Stimulated activated CD8-positive, alpha-beta memory T cell treated with anti-CD3 and anti-CD28 coated beads, Interleukin-15, amount 100 ng/mL, for 48 hours (primary cell): ENCODE measurements at regions not wholly inside any gene's neighbourhood (a gene's known extent, or its start where the extent isn't known, plus 50 kb on each side); places are given as distances from the start of the nearest gene placed in this dataset.
"Not testable (repeated sequence)": the region's sequence is repeated elsewhere in the genome, so short reads cannot be mapped to it uniquely, and the experiment has no call there.

Experiments
- DNase-seq, 2 donors: peaks; one replicate each; pipeline ENCODE4 v3.0.0-alpha.2; 2020; ENCODE audit warnings: low read depth in 2 of 2

- no peak for DNase-seq
These were observed 511.4 kb downstream of the RNF144A start for GRCh38 chr2:7428454-7429204.

- DNase-seq, result no peak
These were observed 512.5 kb downstream of the RNF144A start for GRCh38 chr2:7429733-7430132.

GRCh38 chr2:7430421-7430868 is 513.2 kb downstream of the RNF144A start:
- DNase-seq, result no peak

- DNase-seq, result peak; percentile 63 to 66
These were observed 513.8 kb downstream of the RNF144A start for GRCh38 chr2:7430869-7431641.

- no peak for DNase-seq
These were observed 515.2 kb downstream of the RNF144A start for GRCh38 chr2:7432436-7432835.

GRCh38 chr2:7436096-7436906 is 519.1 kb downstream of the RNF144A start:
- DNase-seq, result no peak

- no peak for DNase-seq
These were observed 519.9 kb downstream of the RNF144A start for GRCh38 chr2:7437141-7437540.

- no peak for DNase-seq
These were observed 520.8 kb downstream of the RNF144A start for GRCh38 chr2:7437716-7438632.

- DNase-seq, result no peak
These were observed 521.6 kb downstream of the RNF144A start for GRCh38 chr2:7438855-7439254.

GRCh38 chr2:7440977-7441376 is 523.8 kb downstream of the RNF144A start:
- no peak for DNase-seq

- DNase-seq, result not testable (repeated sequence)
These were observed 524.6 kb downstream of the RNF144A start for GRCh38 chr2:7441841-7442240.

- no peak for DNase-seq
These were observed 527.4 kb downstream of the RNF144A start for GRCh38 chr2:7444626-7445025.

GRCh38 chr2:7448578-7449264 is 531.5 kb downstream of the RNF144A start:
- DNase-seq, result no peak

- no peak for DNase-seq
These were observed 532.1 kb downstream of the RNF144A start for GRCh38 chr2:7449298-7449697.

- DNase-seq, result peak; percentile 69
These were observed 533.1 kb downstream of the RNF144A start for GRCh38 chr2:7450188-7450832.

- DNase-seq, result no peak
These were observed 533.6 kb downstream of the RNF144A start for GRCh38 chr2:7450833-7451190.

- DNase-seq, result no peak
These were observed 535.1 kb downstream of the RNF144A start for GRCh38 chr2:7452110-7452876.

- no peak for DNase-seq
These were observed 537.4 kb downstream of the RNF144A start for GRCh38 chr2:7454592-7454991.

- DNase-seq, result no peak
These were observed 539.5 kb downstream of the RNF144A start for GRCh38 chr2:7456762-7457161.
